Ishikawa (cell line): ENCODE measurements at regions not wholly inside any gene's neighbourhood (a gene's known extent, or its start where the extent isn't known, plus 50 kb on each side); places are given as distances from the start of the nearest gene placed in this dataset.

ENCODE experiments used
- CEBPB ChIP-seq: IDR thresholded peaks from 2 replicates; pipeline ENCODE4 v1.6.1; 2012
- CREB1 ChIP-seq: IDR thresholded peaks from 2 replicates; pipeline ENCODE4 v1.6.1; 2012; ENCODE audit warnings: low read depth
- EGR1 ChIP-seq: IDR thresholded peaks from 2 replicates; pipeline ENCODE4 v1.6.1; 2012
- EP300 ChIP-seq: IDR thresholded peaks from 2 replicates; pipeline ENCODE4 v1.6.1; 2012; ENCODE audit warnings: borderline replicate concordance
- FOXM1 ChIP-seq: IDR thresholded peaks from 2 replicates; pipeline ENCODE4 v1.6.1; 2012; ENCODE audit warnings: low read depth, borderline replicate concordance
- NFIC ChIP-seq: IDR thresholded peaks from 2 replicates; pipeline ENCODE4 v1.6.1; 2012
- RAD21 ChIP-seq: IDR thresholded peaks from 2 replicates; pipeline ENCODE4 v1.6.1; 2012; ENCODE audit warnings: low read depth
- REST ChIP-seq: IDR thresholded peaks from 2 replicates; pipeline ENCODE4 v1.6.1; 2012; ENCODE audit warnings: low read depth, mild to moderate bottlenecking
- TAF1 ChIP-seq: IDR thresholded peaks from 2 replicates; pipeline ENCODE4 v1.6.1; 2012; ENCODE audit warnings: low read depth, mild to moderate bottlenecking
- TCF12 ChIP-seq: IDR thresholded peaks from 2 replicates; pipeline ENCODE4 v1.6.1; 2012; ENCODE audit warnings: low read depth
- TEAD4 ChIP-seq: IDR thresholded peaks from 2 replicates; pipeline ENCODE4 v1.6.1; 2012
- YY1 ChIP-seq: IDR thresholded peaks from 2 replicates; pipeline ENCODE4 v1.6.1; 2012; ENCODE audit warnings: low read depth
- ZBTB7A ChIP-seq: IDR thresholded peaks from 2 replicates; pipeline ENCODE4 v1.6.1; 2012; ENCODE audit warnings: low read depth
- TF ChIP-seq, protein P1 (sequence below): IDR thresholded peaks from 2 replicates; pipeline ENCODE4 v1.6.1; 2012
- TF ChIP-seq, protein P2 (sequence below): IDR thresholded peaks from 2 replicates; pipeline ENCODE4 v1.6.1; 2012

DNA sequence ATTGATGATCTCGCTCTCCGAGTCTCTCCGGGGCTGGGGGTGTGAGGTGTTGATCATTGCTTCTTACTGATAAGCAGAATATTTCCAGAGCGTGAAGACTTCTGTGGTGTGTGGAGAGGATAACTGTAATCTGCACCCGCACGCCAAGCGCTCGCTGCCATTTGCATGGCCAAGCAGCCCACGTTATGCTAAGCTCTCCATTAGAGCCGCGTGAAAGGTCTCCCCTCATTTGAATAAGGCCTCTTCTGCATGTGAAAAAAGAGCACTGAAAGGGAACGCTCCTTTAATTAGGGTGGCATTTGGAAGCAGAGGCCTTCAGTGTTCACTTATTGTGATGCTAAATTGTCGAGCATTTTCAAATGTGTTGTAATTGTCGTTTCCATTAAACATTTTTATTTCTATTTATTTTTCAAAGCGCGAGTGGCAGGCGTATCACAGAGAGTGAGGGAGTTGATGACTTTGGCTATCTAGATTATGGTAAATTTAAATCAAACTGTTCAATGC lies 163.6 kb upstream of the IRX2 start:
- TF ChIP-seq, protein P1, sequence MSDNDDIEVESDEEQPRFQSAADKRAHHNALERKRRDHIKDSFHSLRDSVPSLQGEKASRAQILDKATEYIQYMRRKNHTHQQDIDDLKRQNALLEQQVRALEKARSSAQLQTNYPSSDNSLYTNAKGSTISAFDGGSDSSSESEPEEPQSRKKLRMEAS: no peak
- TF ChIP-seq CREB1 (no peak), TCF12 (no peak)

DNA sequence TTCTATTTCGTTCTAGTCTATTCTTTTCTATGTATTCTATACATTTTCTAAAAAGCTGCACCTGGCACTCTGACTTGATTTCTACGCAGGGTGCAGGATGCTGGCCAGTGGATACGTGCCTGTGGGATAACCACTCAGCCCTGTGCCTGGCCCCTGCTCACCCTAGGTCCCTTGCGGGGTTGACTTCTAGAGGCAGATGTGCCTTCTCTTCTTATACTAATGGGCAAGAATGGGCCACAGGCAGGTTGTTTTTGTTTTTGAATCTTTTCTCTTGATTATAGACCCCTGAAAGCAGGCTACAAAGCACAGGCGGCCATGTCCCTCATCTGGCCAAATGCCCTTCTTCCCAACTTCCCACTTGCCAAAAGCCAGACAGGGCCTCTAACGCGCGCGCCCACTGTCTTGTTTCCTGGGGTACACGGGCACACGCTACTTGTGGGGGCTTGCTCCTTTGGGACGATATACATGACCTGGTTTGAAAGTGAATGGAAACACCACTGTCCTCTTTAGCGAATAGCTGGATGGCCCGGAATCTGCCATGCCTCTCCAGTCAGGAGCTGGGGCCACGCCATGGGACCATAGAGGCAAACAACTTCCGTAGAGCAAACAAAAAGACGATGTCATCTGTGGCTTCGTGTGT lies 162.7 kb upstream of the IRX2 start:
- no peak for TF ChIP-seq NFIC
- no peak for TF ChIP-seq EGR1
- no peak for TF ChIP-seq TCF12
- TF ChIP-seq CREB1: no peak
- TF ChIP-seq, protein P2, sequence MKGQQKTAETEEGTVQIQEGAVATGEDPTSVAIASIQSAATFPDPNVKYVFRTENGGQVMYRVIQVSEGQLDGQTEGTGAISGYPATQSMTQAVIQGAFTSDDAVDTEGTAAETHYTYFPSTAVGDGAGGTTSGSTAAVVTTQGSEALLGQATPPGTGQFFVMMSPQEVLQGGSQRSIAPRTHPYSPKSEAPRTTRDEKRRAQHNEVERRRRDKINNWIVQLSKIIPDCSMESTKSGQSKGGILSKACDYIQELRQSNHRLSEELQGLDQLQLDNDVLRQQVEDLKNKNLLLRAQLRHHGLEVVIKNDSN: no peak
- TF ChIP-seq TAF1: no peak
- TF ChIP-seq CEBPB: no peak
- TF ChIP-seq, protein P1: no peak
- no peak for TF ChIP-seq TEAD4
- no peak for TF ChIP-seq EP300
- TF ChIP-seq ZBTB7A: no peak
- TF ChIP-seq RAD21: no peak
- TF ChIP-seq REST: no peak
- no peak for TF ChIP-seq YY1
- no peak for TF ChIP-seq FOXM1

DNA sequence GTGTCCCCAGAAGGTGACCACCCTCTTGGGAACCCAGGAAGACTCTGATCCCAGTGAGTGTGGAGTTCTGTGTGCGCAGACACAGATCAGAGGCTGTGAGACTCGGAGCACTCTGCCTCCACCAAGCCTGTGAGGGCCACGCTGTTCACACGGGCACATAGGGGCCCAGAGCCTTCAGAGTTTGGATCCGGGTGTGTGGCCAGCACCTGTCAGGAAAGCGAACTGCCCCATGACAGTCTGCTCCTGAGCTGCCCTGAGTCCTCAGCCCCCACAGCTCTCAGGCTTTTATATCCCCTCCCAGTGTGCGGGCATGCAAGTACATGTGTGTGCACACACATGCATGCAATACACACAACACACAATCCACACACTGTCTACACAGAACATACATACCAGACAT lies 161.8 kb upstream of the IRX2 start:
- TF ChIP-seq TEAD4: no peak
- TF ChIP-seq TAF1: no peak
- TF ChIP-seq FOXM1: no peak
- no peak for TF ChIP-seq RAD21
- TF ChIP-seq YY1: no peak
- TF ChIP-seq, protein P2: no peak
- TF ChIP-seq EGR1: no peak
- TF ChIP-seq, protein P1: no peak
- TF ChIP-seq REST: no peak
- no peak for TF ChIP-seq TCF12

DNA sequence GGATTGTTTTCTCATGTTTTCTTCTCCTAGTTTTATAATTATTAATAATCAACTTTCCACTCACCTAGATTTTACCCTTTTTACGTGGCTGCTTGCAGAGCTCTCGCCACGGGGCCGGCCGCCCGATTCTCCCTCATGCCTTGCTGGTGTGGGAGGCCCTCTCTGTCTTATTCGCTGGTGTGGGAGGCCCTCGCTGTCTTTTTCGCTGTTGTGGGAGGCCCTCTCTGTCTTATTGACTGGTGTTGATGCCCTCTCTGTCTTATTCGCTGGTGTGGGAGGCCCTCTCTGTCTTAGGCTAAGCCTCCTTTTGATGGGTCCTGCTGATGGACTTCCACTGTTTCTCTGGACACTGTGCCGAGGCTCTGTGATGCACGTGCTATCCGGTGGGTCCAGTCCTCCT lies 161.3 kb upstream of the IRX2 start:
- no peak for TF ChIP-seq REST
- TF ChIP-seq YY1: no peak
- no peak for TF ChIP-seq TEAD4
- no peak for TF ChIP-seq ZBTB7A
- TF ChIP-seq, protein P1: no peak
- no peak for TF ChIP-seq FOXM1
- TF ChIP-seq RAD21: no peak
- no peak for TF ChIP-seq TCF12
- TF ChIP-seq CREB1: no peak
- no peak for TF ChIP-seq EGR1
- TF ChIP-seq CEBPB: no peak
- TF ChIP-seq NFIC: no peak
- no peak for TF ChIP-seq EP300
- TF ChIP-seq, protein P2: no peak
- TF ChIP-seq TAF1: no peak
